Activated CD4-positive, CD25-positive, alpha-beta regulatory T cell (primary cell): ENCODE measurements at regions not wholly inside any gene's neighbourhood (a gene's known extent, or its start where the extent isn't known, plus 50 kb on each side); places are given as distances from the start of the nearest gene placed in this dataset.
"Not testable (repeated sequence)": the region's sequence is repeated elsewhere in the genome, so short reads cannot be mapped to it uniquely, and the experiment has no call there.

Experiments used
- DNase-seq, 4 experiments: peaks; one replicate each; lab custom pipeline; 2025; lab: John Stamatoyannopoulos, UW

DNA sequence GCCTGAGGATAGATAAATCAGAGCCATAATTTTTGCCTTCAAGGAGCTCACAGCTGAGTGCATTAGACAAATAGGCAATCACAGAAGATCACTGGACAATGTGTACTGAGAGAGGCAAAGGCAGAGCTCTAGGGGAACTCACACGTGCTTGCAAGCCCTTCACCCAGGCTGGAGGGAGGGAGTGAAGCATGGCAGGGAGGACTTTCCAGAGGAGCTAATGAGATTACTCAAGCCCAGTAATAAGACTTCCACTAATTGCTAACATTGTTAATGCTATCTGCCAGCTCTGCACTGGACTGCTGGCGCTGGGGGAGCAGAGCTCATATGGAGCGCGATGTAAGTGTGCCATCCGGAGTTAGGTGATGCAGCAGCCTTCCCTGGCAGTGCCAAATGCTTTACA is 408.4 kb downstream of the NTRK2 start:
- no peak for DNase-seq

GRCh38 chr9:85077146-85077545 is 407.6 kb downstream of the NTRK2 start:
- not testable (repeated sequence) for DNase-seq
